Right lobe of liver (tissue), 6 donors: ENCODE measurements at regions not wholly inside any gene's neighbourhood (a gene's known extent, or its start where the extent isn't known, plus 50 kb on each side); places are given as distances from the start of the nearest gene placed in this dataset.
"Not testable (repeated sequence)": the region's sequence is repeated elsewhere in the genome, so short reads cannot be mapped to it uniquely, and the experiment has no call there.

Source experiments
- ATAC-seq, 4 donors: fragments of 200-7000 bp; cut with Tn5 transposase; one replicate each; pipeline ENCODE4 v1.9.1; 2020; ENCODE audit warnings: mild to moderate bottlenecking in 4 of 4, moderate library complexity in 4 of 4
- DNase-seq, 3 donors: peaks; one replicate each; pipeline ENCODE4 v3.0.0-alpha.2; 2020
- H3K27ac ChIP-seq, 3 donors: fragments of 200-600 bp; one replicate each; pipeline ENCODE4 v1.8.0; 2022
- H3K27me3 ChIP-seq, 2 donors: fragments of 200-600 bp; one replicate each; pipeline ENCODE4 v1.8.0; 2022
- H3K36me3 ChIP-seq, 4 donors: fragments of 200-600 bp; sonication (generic) in 1 of 4; one replicate each; pipeline versions ENCODE4 v1.5.1 to v1.8.0; 2017 to 2022; ENCODE audit warnings: control low read depth in 1 of 4
- H3K4me1 ChIP-seq, 4 donors: fragments of 200-600 bp; sonication (generic) in 1 of 4; one replicate each; pipeline versions ENCODE4 v1.5.1 to v1.8.0; 2017 to 2022; ENCODE audit warnings: control low read depth in 1 of 4
- H3K4me3 ChIP-seq, 3 donors: fragments of 200-600 bp; one replicate each; pipeline ENCODE4 v1.8.0; 2022
- H3K9me3 ChIP-seq, 4 donors: fragments of 200-600 bp; sonication (generic) in 1 of 4; one replicate each; pipeline versions ENCODE4 v1.5.1 to v1.8.0; 2017 to 2022; ENCODE audit warnings: control low read depth in 1 of 4
- POLR2A ChIP-seq: fragments of 450-650 bp; IDR thresholded peaks from one replicate; pipeline ENCODE4 v1.6.1; 2017; ENCODE audit warnings: antibody characterized with exemption, mild to moderate bottlenecking
- WGBS: methylation state at CpG from one replicate; pipeline ENCODE4 v1.1.6; 2018; ENCODE audit warnings: low coverage, low lambda C conversion rate; ENCODE audit not compliant: insufficient coverage; ENCODE audit errors: missing lambda C conversion rate; 5-methylcytosine and 5-hydroxymethylcytosine counted together
- intact Hi-C, 2 donors: fragments of 100-400 bp; cut with DNase I; formaldehyde crosslinking; loops; one replicate each; pipeline versions ENCODE4 v1.11.2 to v1.14.1; 2022
- TF ChIP-seq, protein P1 (sequence below), 4 donors: fragments of 200-600 bp in 3 of 4; fragments of 450-650 bp in 1 of 4; IDR thresholded peaks; one replicate each; pipeline versions ENCODE4 v1.5.1 to v1.8.0; 2016 to 2022; ENCODE audit warnings: antibody characterized with exemption in 4 of 4, mild to moderate bottlenecking in 2 of 4
- donor health status: DM: no; HTN: yes; CAD: no.
- donor health status: DM: no; HTN: no; CAD: no.
- donor health status: DM: no; HTN: no; CAD: no.
- donor health status: DM: no; HTN: yes; CAD: no.
- donor health status: DM: no; HTN: yes; CAD: no.

DNA sequence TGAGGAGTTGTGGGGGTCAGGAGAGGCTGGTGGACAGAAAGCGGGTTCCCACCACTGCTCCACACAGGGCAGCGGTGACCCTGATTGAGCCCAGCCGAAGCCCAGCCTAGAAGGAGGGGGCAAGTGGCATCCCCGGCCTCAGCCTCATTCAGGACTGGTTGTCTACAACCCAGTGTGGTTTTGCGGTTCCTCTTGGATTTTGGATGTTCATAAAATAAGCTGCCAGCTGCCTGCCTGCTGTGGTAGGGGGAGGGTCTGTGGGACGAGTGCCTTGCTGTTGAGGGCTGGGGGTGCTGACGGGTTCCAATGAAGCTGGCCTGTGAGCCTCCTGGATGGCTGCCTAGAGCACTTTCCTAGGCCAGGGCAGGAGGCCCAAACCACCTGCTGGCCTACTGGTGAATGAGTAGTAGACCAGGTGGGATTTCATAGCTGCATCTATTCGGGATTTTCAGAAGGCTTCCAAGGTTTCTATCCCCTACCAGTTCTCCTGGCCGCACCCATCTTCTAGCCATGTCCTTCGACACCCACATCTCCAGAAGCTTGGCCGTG, 102.4 kb downstream of the NDFIP1 start:
- no peaks in the 10 kb centered on the region for H3K27me3 ChIP-seq
- no peak overlapping the region for H3K27ac ChIP-seq
- ATAC-seq (peak in 1 of 4 donors; percentile 18), DNase-seq (no peak)
- H3K4me3 ChIP-seq = no peak overlapping the region
- 94% methylated on average over 3 of the region's 11 CpGs for WGBS
- intact Hi-C loops = no loop called here
- H3K36me3 ChIP-seq = no peaks in the 10 kb centered on the region
- no peak for TF ChIP-seq POLR2A
- TF ChIP-seq, protein P1, sequence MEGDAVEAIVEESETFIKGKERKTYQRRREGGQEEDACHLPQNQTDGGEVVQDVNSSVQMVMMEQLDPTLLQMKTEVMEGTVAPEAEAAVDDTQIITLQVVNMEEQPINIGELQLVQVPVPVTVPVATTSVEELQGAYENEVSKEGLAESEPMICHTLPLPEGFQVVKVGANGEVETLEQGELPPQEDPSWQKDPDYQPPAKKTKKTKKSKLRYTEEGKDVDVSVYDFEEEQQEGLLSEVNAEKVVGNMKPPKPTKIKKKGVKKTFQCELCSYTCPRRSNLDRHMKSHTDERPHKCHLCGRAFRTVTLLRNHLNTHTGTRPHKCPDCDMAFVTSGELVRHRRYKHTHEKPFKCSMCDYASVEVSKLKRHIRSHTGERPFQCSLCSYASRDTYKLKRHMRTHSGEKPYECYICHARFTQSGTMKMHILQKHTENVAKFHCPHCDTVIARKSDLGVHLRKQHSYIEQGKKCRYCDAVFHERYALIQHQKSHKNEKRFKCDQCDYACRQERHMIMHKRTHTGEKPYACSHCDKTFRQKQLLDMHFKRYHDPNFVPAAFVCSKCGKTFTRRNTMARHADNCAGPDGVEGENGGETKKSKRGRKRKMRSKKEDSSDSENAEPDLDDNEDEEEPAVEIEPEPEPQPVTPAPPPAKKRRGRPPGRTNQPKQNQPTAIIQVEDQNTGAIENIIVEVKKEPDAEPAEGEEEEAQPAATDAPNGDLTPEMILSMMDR (IDR thresholded peaks at IDR 0.05) = no peak
- H3K4me1 ChIP-seq = no peaks in the 10 kb centered on the region
- H3K9me3 ChIP-seq = no peaks in the 10 kb centered on the region

DNA sequence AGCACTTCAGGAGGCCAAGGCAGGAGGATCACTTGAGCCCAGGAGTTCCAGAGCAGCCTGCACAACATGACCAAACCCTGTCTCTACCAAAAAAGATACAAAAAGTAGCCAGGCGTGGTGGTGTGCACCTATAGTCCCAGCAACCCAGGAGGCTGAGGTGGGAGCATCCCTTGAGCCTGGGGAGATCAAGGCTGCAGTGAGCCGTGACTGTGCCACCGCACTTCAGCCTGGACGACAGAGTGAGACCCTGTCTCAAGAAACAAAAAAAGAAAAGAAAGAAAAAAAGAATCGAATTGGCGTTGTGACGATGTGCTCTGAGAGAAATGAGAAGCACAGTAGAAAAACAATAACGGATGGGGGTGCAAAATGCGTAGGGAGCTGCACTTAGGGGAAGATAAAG, 101.4 kb downstream of the NDFIP1 start:
- no peak for ATAC-seq
- intact Hi-C loops = no loop called here
- no peaks in the 10 kb centered on the region for H3K9me3 ChIP-seq
- H3K4me1 ChIP-seq = no peaks in the 10 kb centered on the region
- no peak overlapping the region for H3K4me3 ChIP-seq
- H3K36me3 ChIP-seq = no peaks in the 10 kb centered on the region
- 92% methylated on average over 8 of the region's 9 CpGs for WGBS
- no peak for DNase-seq
- TF ChIP-seq POLR2A = no peak
- TF ChIP-seq, protein P1 (IDR thresholded peaks at IDR 0.05) = no peak
- no peaks in the 10 kb centered on the region for H3K27me3 ChIP-seq
- no peak overlapping the region for H3K27ac ChIP-seq

DNA sequence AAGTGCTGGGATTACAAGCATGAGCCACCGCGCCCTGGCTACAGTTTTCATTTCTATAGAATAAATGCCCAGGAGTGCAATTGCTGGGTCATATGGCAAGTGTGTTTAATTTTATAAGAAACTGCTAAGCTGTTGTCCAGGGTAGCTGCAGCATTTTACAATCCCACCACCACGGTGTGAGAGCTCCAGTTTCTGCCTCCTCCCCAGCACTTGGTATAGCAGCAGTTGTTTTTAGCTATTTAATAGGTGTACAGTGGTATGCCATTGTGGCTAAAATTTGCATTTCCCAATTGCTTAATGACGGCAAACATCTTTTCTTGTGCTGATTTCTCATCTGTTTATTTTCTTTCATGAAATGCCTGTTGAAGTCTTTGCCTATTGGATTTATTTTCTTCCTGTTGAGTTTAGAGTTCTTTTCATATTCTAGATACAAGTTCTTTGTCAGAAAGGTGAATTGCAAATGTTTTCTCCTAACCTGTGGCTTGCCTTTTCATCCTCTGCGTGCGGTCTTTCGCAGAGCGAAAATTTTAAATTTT, 100.3 kb downstream of the NDFIP1 start:
- no peak overlapping the region for H3K27ac ChIP-seq
- no peak overlapping the region for H3K4me3 ChIP-seq
- H3K27me3 ChIP-seq = no peaks in the 10 kb centered on the region
- ATAC-seq (no peak), DNase-seq (no peak)
- WGBS = 82% methylated on average over 8 of the region's 8 CpGs
- no peaks in the 10 kb centered on the region for H3K9me3 ChIP-seq
- intact Hi-C loops = no loop called here
- no peaks in the 10 kb centered on the region for H3K36me3 ChIP-seq
- H3K4me1 ChIP-seq = no peaks in the 10 kb centered on the region
- TF ChIP-seq, protein P1 (IDR thresholded peaks at IDR 0.05) = no peak
- no peak for TF ChIP-seq POLR2A

DNA sequence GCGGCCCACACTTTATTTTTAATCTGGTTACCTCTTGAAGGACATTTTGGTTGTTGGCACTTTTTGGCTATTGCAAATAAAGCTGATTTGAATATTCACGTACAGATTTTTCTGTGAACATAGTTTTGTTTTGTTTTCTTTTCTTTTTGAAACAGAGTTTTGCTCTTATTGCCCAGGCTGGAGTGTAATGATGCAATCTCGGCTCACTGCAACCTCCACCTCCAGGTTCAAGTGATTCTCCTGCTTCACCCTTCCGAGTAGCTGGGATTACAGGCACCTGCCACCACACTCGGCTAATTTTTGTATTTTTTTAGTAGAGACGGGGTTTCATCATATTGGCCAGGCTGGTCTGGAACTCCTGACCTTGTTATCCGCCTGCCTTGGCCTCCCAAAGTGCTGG, 99.7 kb downstream of the NDFIP1 start:
- ATAC-seq, DNase-seq, H3K4me1 ChIP-seq, intact Hi-C loops, H3K27ac ChIP-seq, H3K9me3 ChIP-seq, H3K27me3 ChIP-seq, H3K4me3 ChIP-seq, H3K36me3 ChIP-seq: not testable (repeated sequence)
- 82% methylated on average over 7 of the region's 7 CpGs for WGBS

DNA sequence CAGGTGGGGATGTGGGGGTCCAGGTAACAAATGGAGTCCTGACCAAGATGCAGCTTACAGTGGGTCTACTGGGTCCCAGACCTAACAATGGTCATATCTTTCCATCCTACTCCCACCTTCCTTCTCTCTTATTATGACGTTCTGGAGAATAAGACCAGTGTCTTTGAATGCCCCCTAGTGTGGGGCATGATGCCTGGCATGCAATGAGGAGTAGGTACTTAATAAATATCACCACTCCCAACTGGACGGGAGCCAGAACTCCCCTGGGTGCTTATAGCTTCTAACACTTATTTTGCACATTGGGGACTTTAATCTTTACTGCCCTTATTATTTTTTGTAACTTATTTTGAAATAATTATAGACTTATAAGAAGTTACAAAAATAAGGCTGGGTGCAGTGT, 98.2 kb downstream of the NDFIP1 start:
- DNase-seq = no peak
- H3K27me3 ChIP-seq = no peaks in the 10 kb centered on the region
- H3K27ac ChIP-seq = no peak overlapping the region
- H3K9me3 ChIP-seq = no peaks in the 10 kb centered on the region
- no peak for TF ChIP-seq POLR2A
- TF ChIP-seq, protein P1 (IDR thresholded peaks at IDR 0.05) = no peak
- 28% methylated on average over 2 of the region's 2 CpGs for WGBS
- intact Hi-C loops = no loop called here
- ATAC-seq = no peak
- H3K4me1 ChIP-seq = no peaks in the 10 kb centered on the region
- no peaks in the 10 kb centered on the region for H3K36me3 ChIP-seq
- H3K4me3 ChIP-seq = no peak overlapping the region
